Aorta (tissue), 5 donors: ENCODE measurements at regions not wholly inside any gene's neighbourhood (a gene's known extent, or its start where the extent isn't known, plus 50 kb on each side); places are given as distances from the start of the nearest gene placed in this dataset.

ENCODE experiments used
- ATAC-seq: fragments of 200-7000 bp; cut with Tn5 transposase; one replicate; pipeline ENCODE4 v1.9.1; 2022; ENCODE audit warnings: moderate library complexity; ENCODE audit not compliant: low FRiP score
- DNase-seq, 2 donors: peaks; one replicate each; pipeline ENCODE4 v3.0.0-alpha.2; 2020
- H3K27ac ChIP-seq, 2 donors: one replicate each; pipeline ENCODE4 v1.5.1; 2013; ENCODE audit warnings: low read length in 2 of 2, mild to moderate bottlenecking in 2 of 2, moderate library complexity in 2 of 2, control low read depth in 1 of 2, inconsistent platforms in 1 of 2, low read depth in 1 of 2
- H3K27me3 ChIP-seq, 2 donors: one replicate each; pipeline ENCODE4 v1.6.1; 2013; ENCODE audit warnings: control low read depth in 1 of 2, low read length in 1 of 2, mild to moderate bottlenecking in 1 of 2, moderate library complexity in 1 of 2; ENCODE audit not compliant: insufficient read depth in 2 of 2, control insufficient read depth in 1 of 2
- H3K36me3 ChIP-seq, 2 donors: one replicate each; pipeline ENCODE4 v1.6.1; 2013; ENCODE audit warnings: control low read depth in 1 of 2, low read length in 1 of 2, mild to moderate bottlenecking in 1 of 2; ENCODE audit not compliant: insufficient read depth in 2 of 2, control insufficient read depth in 1 of 2
- H3K4me1 ChIP-seq, 2 donors: one replicate each; pipeline ENCODE4 v1.6.1; 2013; ENCODE audit warnings: low read length in 2 of 2, control low read depth in 1 of 2, mild to moderate bottlenecking in 1 of 2, moderate library complexity in 1 of 2; ENCODE audit not compliant: insufficient read depth in 2 of 2, control insufficient read depth in 1 of 2
- H3K4me3 ChIP-seq, 2 donors: one replicate each; pipeline ENCODE4 v1.5.1; 2013; ENCODE audit warnings: low read length in 2 of 2, control low read depth in 1 of 2, mild to moderate bottlenecking in 1 of 2
- H3K9me3 ChIP-seq: one replicate; pipeline ENCODE4 v1.6.1; 2013; ENCODE audit warnings: mild to moderate bottlenecking, low read length; ENCODE audit not compliant: control insufficient read depth
- WGBS, 2 donors: extraction: QIAGEN DNeasy Blood & Tissue Kit; methylation state at CpG; one replicate each; pipeline ENCODE4 v1.1.7; 2013; 5-methylcytosine and 5-hydroxymethylcytosine counted together
- intact Hi-C, 2 donors: fragments of 100-400 bp; cut with DNase I; formaldehyde crosslinking; loops; one replicate each; pipeline versions ENCODE4 v1.14.2 to v1.15.0; 2022
- donor health status: healthy with polysubstance abuse.
- donor health status: Bipolar disorder and iron deficiency.
- donor health status: DM: no; HTN: no; CAD: no.
- donor health status: DM: no; HTN: no; CAD: no.
- donor health status: DM: yes; HTN: yes; CAD: no.

- no peaks in the 10 kb centered on the region for H3K27me3 ChIP-seq
- no peak overlapping the region for H3K27ac ChIP-seq
- ATAC-seq (no peak), DNase-seq (peak in 1 of 2 donors; percentile 52)
- intact Hi-C loops = no loop called here
- 96 to 97% methylated on average over 7 of the region's 7 CpGs for WGBS, 2 donors
- no peak overlapping the region for H3K4me3 ChIP-seq
- H3K9me3 ChIP-seq = no peaks in the 10 kb centered on the region
- peaks cover 0 to 5% of the 10 kb centered on the region in 2 donors for H3K4me1 ChIP-seq
- H3K36me3 ChIP-seq = no peaks in the 10 kb centered on the region
Observed at GRCh38 chr2:161032635-161033034, 127.6 kb upstream of the TANK start.

DNA sequence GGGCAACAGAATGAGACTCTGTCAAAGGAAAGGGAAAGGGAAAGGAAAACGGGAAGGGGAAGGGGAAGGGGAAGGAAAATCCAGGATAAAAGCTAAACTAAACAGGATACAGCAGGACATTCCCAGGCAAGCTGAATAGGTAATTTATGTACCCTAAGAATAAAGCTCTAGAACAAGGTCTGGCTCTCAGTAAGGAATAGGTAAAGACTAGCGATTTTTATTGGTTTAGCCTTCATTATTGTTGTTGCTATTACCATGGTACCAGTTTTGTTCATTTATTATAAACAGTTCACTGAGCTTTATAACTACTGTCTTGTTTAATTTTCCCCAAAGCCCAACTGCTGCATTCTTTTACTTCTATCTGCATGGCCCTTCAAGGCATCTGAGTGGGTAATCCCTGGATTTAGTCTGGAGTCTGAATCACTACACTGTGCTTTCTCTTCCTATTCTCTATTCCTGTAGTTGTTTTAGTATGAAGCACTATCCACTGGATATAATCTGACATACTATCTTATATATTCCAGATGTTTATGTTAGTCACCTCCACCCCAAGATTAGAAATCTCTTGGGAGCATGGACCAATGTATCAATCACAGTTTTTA lies 127.1 kb upstream of the TANK start:
- ATAC-seq (no peak), DNase-seq (no peak)
- H3K9me3 ChIP-seq = no peaks in the 10 kb centered on the region
- peaks cover 0 to 5% of the 10 kb centered on the region in 2 donors for H3K4me1 ChIP-seq
- no peak overlapping the region for H3K4me3 ChIP-seq
- 81 to 92% methylated on average over 2 of the region's 2 CpGs for WGBS, 2 donors
- no peaks in the 10 kb centered on the region for H3K36me3 ChIP-seq
- H3K27me3 ChIP-seq = no peaks in the 10 kb centered on the region
- intact Hi-C loops = no loop called here
- H3K27ac ChIP-seq = no peak overlapping the region

GRCh38 chr2:161036926-161037325 lies 123.3 kb upstream of the TANK start:
- Histone ChIP-seq H3K27ac (no peak overlapping the region), H3K27me3 (no peaks in the 10 kb centered on the region), H3K9me3 (no peaks in the 10 kb centered on the region), H3K4me1 (peaks cover 0 to 2% of the 10 kb centered on the region in 2 donors), H3K4me3 (no peak overlapping the region), H3K36me3 (no peaks in the 10 kb centered on the region)
- DNase-seq (no peak), ATAC-seq (no peak)
- intact Hi-C loops = no loop called here
- 65 to 77% methylated on average over 1 of the region's 1 CpG for WGBS, 2 donors

DNA sequence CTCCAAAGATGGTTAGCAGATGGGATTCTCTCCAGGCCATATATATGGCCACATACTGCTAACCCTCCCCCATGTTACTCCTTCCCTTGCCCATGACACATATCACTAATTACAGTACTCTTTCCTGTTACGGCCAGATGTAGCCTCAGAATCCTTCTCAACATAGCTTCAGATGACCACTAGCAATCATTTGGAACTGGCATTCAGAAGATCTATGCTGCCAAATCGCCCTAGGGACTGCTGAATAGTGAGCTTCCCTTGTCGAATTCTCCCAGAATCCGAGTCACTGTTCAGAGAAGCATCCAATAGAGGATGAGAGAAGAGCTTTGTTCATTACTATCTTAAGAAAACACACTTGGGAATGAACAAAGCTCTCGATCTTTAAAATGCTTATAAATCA lies 121.2 kb upstream of the TANK start:
- Histone ChIP-seq H3K27me3 (no peaks in the 10 kb centered on the region), H3K36me3 (no peaks in the 10 kb centered on the region), H3K4me1 (no peaks in the 10 kb centered on the region), H3K9me3 (no peaks in the 10 kb centered on the region), H3K4me3 (no peak overlapping the region), H3K27ac (no peak overlapping the region)
- no peak for ATAC-seq
- 76 to 81% methylated on average over 5 of the region's 5 CpGs for WGBS, 2 donors
- DNase-seq = no peak
- intact Hi-C loops = no loop called here

DNA sequence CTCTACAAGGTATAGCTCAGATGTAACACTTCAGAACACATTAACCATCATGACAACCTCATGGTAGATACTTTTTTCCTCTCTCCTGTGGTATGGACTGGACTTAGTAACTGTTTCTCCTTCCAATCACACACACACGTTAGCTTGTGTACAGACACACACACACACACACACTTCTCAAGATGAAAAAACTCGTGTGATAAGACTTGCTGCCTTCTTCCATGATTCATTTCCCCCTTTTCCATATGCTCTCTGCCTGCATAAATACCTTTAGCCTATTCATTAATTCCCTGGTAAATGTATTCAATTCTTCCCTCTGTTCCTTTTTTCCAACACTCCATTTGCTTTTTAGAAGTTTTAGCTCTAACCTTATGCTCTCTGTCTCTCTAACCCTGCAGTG lies 118.9 kb upstream of the TANK start:
- intact Hi-C loops = no loop called here
- no peaks in the 10 kb centered on the region for H3K4me1 ChIP-seq
- no peak overlapping the region for H3K27ac ChIP-seq
- ATAC-seq = no peak
- no peaks in the 10 kb centered on the region for H3K9me3 ChIP-seq
- H3K27me3 ChIP-seq = no peaks in the 10 kb centered on the region
- no peaks in the 10 kb centered on the region for H3K36me3 ChIP-seq
- no peak overlapping the region for H3K4me3 ChIP-seq
- DNase-seq = no peak
- WGBS, 2 donors = 33 to 52% methylated on average over 2 of the region's 2 CpGs

- intact Hi-C loops = no loop called here
- Histone ChIP-seq H3K36me3 (no peaks in the 10 kb centered on the region), H3K4me3 (no peak overlapping the region), H3K9me3 (no peaks in the 10 kb centered on the region), H3K4me1 (no peaks in the 10 kb centered on the region), H3K27ac (no peak overlapping the region), H3K27me3 (no peaks in the 10 kb centered on the region)
- 39 to 51% methylated on average over 2 of the region's 2 CpGs for WGBS, 2 donors
- ATAC-seq (no peak), DNase-seq (no peak)
Observed at GRCh38 chr2:161042990-161043625, 117.1 kb upstream of the TANK start.

DNA sequence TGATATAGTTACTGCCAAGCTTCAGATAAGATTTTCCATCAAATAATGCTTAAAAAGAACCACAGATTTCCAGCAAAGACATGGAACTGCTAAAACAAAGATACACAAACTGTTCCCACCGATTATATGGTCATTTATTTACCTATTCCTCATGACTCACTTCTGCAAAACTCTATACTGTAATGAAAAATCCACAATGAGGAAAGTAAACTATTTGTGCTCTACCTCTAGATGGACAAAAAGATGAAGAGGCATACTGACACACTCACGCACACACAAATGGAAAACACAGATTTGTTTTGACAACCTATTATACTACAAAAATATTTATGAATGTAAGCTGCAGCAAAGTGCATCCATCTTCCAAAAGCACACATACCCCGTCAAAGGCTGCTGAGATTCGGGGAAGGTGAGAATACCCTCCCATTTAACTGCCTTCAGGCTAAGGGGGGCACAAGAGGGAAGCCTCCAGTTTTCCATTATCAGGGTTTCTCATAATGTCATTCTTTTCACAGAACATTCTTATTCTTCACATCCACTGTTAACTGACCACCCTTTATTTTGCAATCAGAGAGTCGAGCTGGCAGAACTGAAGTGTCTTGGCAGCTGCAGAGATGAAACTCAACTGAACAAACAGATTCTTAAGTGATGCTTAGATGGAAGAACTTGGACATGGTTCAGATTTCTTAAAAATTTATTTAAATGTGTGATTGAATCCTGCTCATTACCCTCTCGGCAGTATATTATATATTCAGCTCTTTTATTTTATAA lies 115.9 kb upstream of the TANK start:
- intact Hi-C loops = no loop called here
- no peak overlapping the region for H3K27ac ChIP-seq
- DNase-seq (no peak), ATAC-seq (no peak)
- no peaks in the 10 kb centered on the region for H3K9me3 ChIP-seq
- H3K36me3 ChIP-seq = no peaks in the 10 kb centered on the region
- 46 to 52% methylated on average over 6 of the region's 6 CpGs for WGBS, 2 donors
- no peak overlapping the region for H3K4me3 ChIP-seq
- H3K27me3 ChIP-seq = no peaks in the 10 kb centered on the region
- H3K4me1 ChIP-seq = no peaks in the 10 kb centered on the region

DNA sequence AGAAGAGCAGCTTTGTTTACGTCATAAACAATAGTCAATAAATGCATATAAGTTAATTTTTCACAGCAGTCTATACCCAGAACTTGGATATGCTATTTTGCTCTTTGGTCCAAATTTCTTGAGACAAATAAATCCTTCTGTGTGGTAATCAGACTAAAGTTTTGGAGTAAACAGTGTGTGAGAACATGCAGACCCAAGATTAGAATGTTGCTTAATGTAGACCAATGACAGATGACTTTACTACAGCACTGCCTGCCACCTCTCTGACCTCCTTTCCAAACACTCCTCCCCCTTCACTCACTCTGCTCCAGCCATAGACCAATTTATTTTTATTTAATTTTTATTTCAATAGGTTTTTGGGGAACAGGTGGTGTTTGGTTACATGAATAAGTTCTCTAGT lies 115.3 kb upstream of the TANK start:
- no peaks in the 10 kb centered on the region for H3K9me3 ChIP-seq
- intact Hi-C loops = no loop called here
- WGBS, 2 donors = 85 to 88% methylated on average over 1 of the region's 1 CpG
- H3K4me3 ChIP-seq = no peak overlapping the region
- ATAC-seq = peak; percentile 74
- no peak overlapping the region for H3K27ac ChIP-seq
- no peaks in the 10 kb centered on the region for H3K36me3 ChIP-seq
- DNase-seq = no peak
- no peaks in the 10 kb centered on the region for H3K27me3 ChIP-seq
- H3K4me1 ChIP-seq = no peaks in the 10 kb centered on the region

- H3K27ac ChIP-seq = no peak overlapping the region
- no peak for ATAC-seq
- H3K27me3 ChIP-seq = no peaks in the 10 kb centered on the region
- H3K36me3 ChIP-seq = no peaks in the 10 kb centered on the region
- H3K4me3 ChIP-seq = no peak overlapping the region
- no peaks in the 10 kb centered on the region for H3K4me1 ChIP-seq
- no peaks in the 10 kb centered on the region for H3K9me3 ChIP-seq
- no peak for DNase-seq
- 91 to 95% methylated on average over 1 of the region's 1 CpG for WGBS, 2 donors
- intact Hi-C loops = no loop called here
Observed at GRCh38 chr2:161045726-161046125, 114.5 kb upstream of the TANK start.
